ENCODE measurements at regions not wholly inside any gene's neighbourhood (a gene's known extent, or its start where the extent isn't known, plus 50 kb on each side); places are given as distances from the start of the nearest gene placed in this dataset.

DNA sequence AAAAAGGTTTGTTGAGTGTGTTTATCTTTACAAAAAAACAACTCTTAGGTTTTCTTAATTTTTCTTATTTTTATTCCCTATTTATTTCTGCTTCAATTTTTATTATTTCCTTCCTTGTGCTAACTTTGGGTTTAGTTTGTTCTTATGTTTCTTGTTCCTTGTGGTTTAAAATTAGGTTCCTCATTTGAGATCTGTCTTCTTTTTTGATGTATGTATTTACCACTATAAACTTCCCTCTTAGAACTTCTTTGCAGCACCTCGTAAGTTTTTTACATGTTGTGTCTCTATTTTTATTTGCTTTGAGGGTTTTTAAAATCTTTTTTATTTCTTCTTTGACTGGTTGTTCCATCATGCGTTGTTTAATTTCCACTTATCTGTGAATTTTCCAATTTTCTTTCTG is 1217.1 kb upstream of the CELF2 start:
- TF ChIP-seq POLR2AphosphoS5 (IDR thresholded peaks at IDR 0.05; ENCODE audit: low read depth), result no peak
- TF ChIP-seq, protein P1, sequence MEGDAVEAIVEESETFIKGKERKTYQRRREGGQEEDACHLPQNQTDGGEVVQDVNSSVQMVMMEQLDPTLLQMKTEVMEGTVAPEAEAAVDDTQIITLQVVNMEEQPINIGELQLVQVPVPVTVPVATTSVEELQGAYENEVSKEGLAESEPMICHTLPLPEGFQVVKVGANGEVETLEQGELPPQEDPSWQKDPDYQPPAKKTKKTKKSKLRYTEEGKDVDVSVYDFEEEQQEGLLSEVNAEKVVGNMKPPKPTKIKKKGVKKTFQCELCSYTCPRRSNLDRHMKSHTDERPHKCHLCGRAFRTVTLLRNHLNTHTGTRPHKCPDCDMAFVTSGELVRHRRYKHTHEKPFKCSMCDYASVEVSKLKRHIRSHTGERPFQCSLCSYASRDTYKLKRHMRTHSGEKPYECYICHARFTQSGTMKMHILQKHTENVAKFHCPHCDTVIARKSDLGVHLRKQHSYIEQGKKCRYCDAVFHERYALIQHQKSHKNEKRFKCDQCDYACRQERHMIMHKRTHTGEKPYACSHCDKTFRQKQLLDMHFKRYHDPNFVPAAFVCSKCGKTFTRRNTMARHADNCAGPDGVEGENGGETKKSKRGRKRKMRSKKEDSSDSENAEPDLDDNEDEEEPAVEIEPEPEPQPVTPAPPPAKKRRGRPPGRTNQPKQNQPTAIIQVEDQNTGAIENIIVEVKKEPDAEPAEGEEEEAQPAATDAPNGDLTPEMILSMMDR (IDR thresholded peaks at IDR 0.05; ENCODE audit: insufficient read depth, low read length), result no peak

All from HL-60 (cell line).